Keratinocyte (primary cell): ENCODE measurements at regions not wholly inside any gene's neighbourhood (a gene's known extent, or its start where the extent isn't known, plus 50 kb on each side); places are given as distances from the start of the nearest gene placed in this dataset.

Experiments
- DNase-seq: peaks from one replicate; pipeline ENCODE4 v3.0.0-alpha.2; 2011; ENCODE audit warnings: low read depth, missing footprints, low spot score
- FAIRE-seq: peaks from 2 replicates; lab custom pipeline; 2011; peaks lifted over from hg19 to GRCh38; lab: Jason Lieb, UNC
- H2AFZ ChIP-seq: 2 replicates; pipeline ENCODE4 v1.6.0; 2012; ENCODE audit warnings: low read length, control low read depth, inconsistent platforms; ENCODE audit not compliant: control insufficient read depth
- H3K27ac ChIP-seq: 2 replicates; pipeline ENCODE4 v1.5.1; 2011; ENCODE audit warnings: low read length; ENCODE audit not compliant: control insufficient read depth, insufficient read depth
- H3K27me3 ChIP-seq: 3 replicates; pipeline ENCODE4 v1.6.0; 2011; ENCODE audit warnings: low read length; ENCODE audit not compliant: control insufficient read depth, insufficient read depth; ENCODE audit errors: extremely low read depth
- H3K36me3 ChIP-seq, 2 experiments: 2 replicates in 1 of 2; 3 replicates in 1 of 2; pipeline ENCODE4 v1.5.1; 2011; ENCODE audit warnings: low read length in 2 of 2, mild to moderate bottlenecking in 1 of 2; ENCODE audit not compliant: control insufficient read depth in 2 of 2, insufficient read depth in 2 of 2; ENCODE audit errors: extremely low read depth in 1 of 2
- H3K4me1 ChIP-seq: 3 replicates; pipeline ENCODE4 v1.5.1; 2011; ENCODE audit warnings: low read length; ENCODE audit not compliant: control insufficient read depth, insufficient read depth; ENCODE audit errors: extremely low read depth
- H3K4me2 ChIP-seq: 3 replicates; pipeline ENCODE4 v1.6.0; 2011; ENCODE audit warnings: low read depth, low read length; ENCODE audit not compliant: control insufficient read depth, insufficient read depth; ENCODE audit errors: extremely low read depth
- H3K4me3 ChIP-seq, 3 experiments: fragments of 200-600 bp in 1 of 3; sonication (generic) in 1 of 3; 2 replicates in 2 of 3; 3 replicates in 1 of 3; pipeline ENCODE4 v1.5.1; 2011 to 2016; ENCODE audit warnings: low read length in 3 of 3, mild to moderate bottlenecking in 3 of 3, control low read depth in 2 of 3, inconsistent platforms in 1 of 3, low read depth in 1 of 3, mixed read lengths in 1 of 3, mixed run types in 1 of 3, moderate library complexity in 1 of 3; ENCODE audit not compliant: control insufficient read depth in 2 of 3, insufficient read depth in 2 of 3; ENCODE audit errors: extremely low read depth in 1 of 3
- H3K79me2 ChIP-seq: 2 replicates; pipeline ENCODE4 v1.6.0; 2012; ENCODE audit warnings: low read length; ENCODE audit not compliant: control insufficient read depth, insufficient read depth
- H3K9ac ChIP-seq: 3 replicates; pipeline ENCODE4 v1.6.0; 2011; ENCODE audit warnings: low read length; ENCODE audit not compliant: control insufficient read depth, insufficient read depth; ENCODE audit errors: extremely low read depth
- H3K9me1 ChIP-seq: 3 replicates; pipeline ENCODE4 v1.6.0; 2011; ENCODE audit warnings: low read length; ENCODE audit not compliant: control insufficient read depth, insufficient read depth; ENCODE audit errors: extremely low read depth
- H3K9me3 ChIP-seq: 2 replicates; pipeline ENCODE4 v1.5.1; 2012; ENCODE audit warnings: low read depth, low read length; ENCODE audit not compliant: control insufficient read depth
- H4K20me1 ChIP-seq: 3 replicates; pipeline ENCODE4 v1.6.0; 2011; ENCODE audit warnings: low read length; ENCODE audit not compliant: control insufficient read depth, insufficient read depth; ENCODE audit errors: extremely low read depth
- EZH2 ChIP-seq: IDR thresholded peaks from one replicate; pipeline ENCODE4 v1.6.1; 2012; ENCODE audit warnings: inconsistent platforms, mild to moderate bottlenecking, low read length, moderate library complexity
- dilution Hi-C: fragments of 300-500 bp; cut with MboI; formaldehyde crosslinking; loops from one replicate; pipeline ENCODE4 v1.7.0; 2020; ENCODE audit warnings: low sequenced_read_pairs; ENCODE audit not compliant: extremely low pct_ligation_motif_present
- TF ChIP-seq, protein P1 (sequence below), 3 experiments: IDR thresholded peaks in 1 of 3; conservative IDR thresholded peaks in 1 of 3; optimal IDR thresholded peaks in 1 of 3; 2 replicates in 2 of 3; 3 replicates in 1 of 3; pipeline versions ENCODE3 to v1.5.1; 2011; ENCODE audit warnings: low read length in 3 of 3, mild to moderate bottlenecking in 3 of 3, moderate library complexity in 2 of 3, control low read depth in 1 of 3, inconsistent platforms in 1 of 3; ENCODE audit not compliant: insufficient read depth in 2 of 3; ENCODE audit errors: extremely low read depth in 1 of 3

GRCh38 chr3:177802151-177802900 lies 605.0 kb upstream of the TBL1XR1 start:
- Histone ChIP-seq H3K79me2 (no peaks in the 10 kb centered on the region), H3K27ac (no peak overlapping the region), H3K9me1 (no peaks in the 10 kb centered on the region), H3K4me2 (no peak overlapping the region), H3K27me3 (no peaks in the 10 kb centered on the region), H2AFZ (no peak overlapping the region), H3K4me1 (no peaks in the 10 kb centered on the region), H3K9ac (no peak overlapping the region), H4K20me1 (no peaks in the 10 kb centered on the region), H3K9me3 (no peaks in the 10 kb centered on the region), H3K4me3 (no peak overlapping the region), H3K36me3 (no peaks in the 10 kb centered on the region)
- FAIRE-seq (no peak), DNase-seq (no peak)
- no peak for TF ChIP-seq EZH2
- TF ChIP-seq, protein P1, sequence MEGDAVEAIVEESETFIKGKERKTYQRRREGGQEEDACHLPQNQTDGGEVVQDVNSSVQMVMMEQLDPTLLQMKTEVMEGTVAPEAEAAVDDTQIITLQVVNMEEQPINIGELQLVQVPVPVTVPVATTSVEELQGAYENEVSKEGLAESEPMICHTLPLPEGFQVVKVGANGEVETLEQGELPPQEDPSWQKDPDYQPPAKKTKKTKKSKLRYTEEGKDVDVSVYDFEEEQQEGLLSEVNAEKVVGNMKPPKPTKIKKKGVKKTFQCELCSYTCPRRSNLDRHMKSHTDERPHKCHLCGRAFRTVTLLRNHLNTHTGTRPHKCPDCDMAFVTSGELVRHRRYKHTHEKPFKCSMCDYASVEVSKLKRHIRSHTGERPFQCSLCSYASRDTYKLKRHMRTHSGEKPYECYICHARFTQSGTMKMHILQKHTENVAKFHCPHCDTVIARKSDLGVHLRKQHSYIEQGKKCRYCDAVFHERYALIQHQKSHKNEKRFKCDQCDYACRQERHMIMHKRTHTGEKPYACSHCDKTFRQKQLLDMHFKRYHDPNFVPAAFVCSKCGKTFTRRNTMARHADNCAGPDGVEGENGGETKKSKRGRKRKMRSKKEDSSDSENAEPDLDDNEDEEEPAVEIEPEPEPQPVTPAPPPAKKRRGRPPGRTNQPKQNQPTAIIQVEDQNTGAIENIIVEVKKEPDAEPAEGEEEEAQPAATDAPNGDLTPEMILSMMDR (optimal IDR thresholded peaks at IDR 0.05 in 1 of 3, IDR thresholded peaks at IDR 0.05 in 1 of 3, conservative IDR thresholded peaks at IDR 0.05 in 1 of 3; ENCODE audit: extremely low read depth in 1 of 3, insufficient read depth in 2 of 3, low read length in 3 of 3) = no peak
- dilution Hi-C loops = no loop called here

GRCh38 chr3:177803500-177803899 lies 606.2 kb upstream of the TBL1XR1 start:
- FAIRE-seq = no peak
- H3K4me3 ChIP-seq = no peak overlapping the region
- dilution Hi-C loops = no loop called here

More at GRCh38 chr3:177803500-177803899, 606.2 kb upstream of the TBL1XR1 start:
- H3K9me3 ChIP-seq = no peaks in the 10 kb centered on the region
- no peak for DNase-seq
- no peaks in the 10 kb centered on the region for H4K20me1 ChIP-seq
- H3K79me2 ChIP-seq = no peaks in the 10 kb centered on the region
- no peaks in the 10 kb centered on the region for H3K36me3 ChIP-seq
- H3K4me1 ChIP-seq = no peaks in the 10 kb centered on the region
- no peak overlapping the region for H2AFZ ChIP-seq
- no peak for TF ChIP-seq EZH2
- TF ChIP-seq, protein P1 (optimal IDR thresholded peaks at IDR 0.05 in 1 of 3, IDR thresholded peaks at IDR 0.05 in 1 of 3, conservative IDR thresholded peaks at IDR 0.05 in 1 of 3; ENCODE audit: extremely low read depth in 1 of 3, insufficient read depth in 2 of 3, low read length in 3 of 3) = no peak
- no peak overlapping the region for H3K9ac ChIP-seq
- H3K4me2 ChIP-seq = no peak overlapping the region
- no peak overlapping the region for H3K27ac ChIP-seq
- no peaks in the 10 kb centered on the region for H3K9me1 ChIP-seq
- no peaks in the 10 kb centered on the region for H3K27me3 ChIP-seq
